ENCODE measurements at regions not wholly inside any gene's neighbourhood (a gene's known extent, or its start where the extent isn't known, plus 50 kb on each side); places are given as distances from the start of the nearest gene placed in this dataset.

GRCh38 chr9:14529054-14529453 lies 164.2 kb downstream of the ZDHHC21 start:
- no peaks in the 10 kb centered on the region for H3K9me3 ChIP-seq (ENCODE audit: insufficient read depth, low read depth, low read length)
- H3K9me3 Mint-ChIP-seq (ENCODE audit: unreplicated experiment) = no peaks in the 10 kb centered on the region
- H3K27me3 Mint-ChIP-seq (ENCODE audit: low read depth, unreplicated experiment) = no peaks in the 10 kb centered on the region
- DNase-seq (ENCODE audit: low read depth) (no peak), FAIRE-seq (no peak)
- no peaks in the 10 kb centered on the region for H4K20me1 ChIP-seq (ENCODE audit: insufficient read depth, low read length)
- TF ChIP-seq, protein P1, sequence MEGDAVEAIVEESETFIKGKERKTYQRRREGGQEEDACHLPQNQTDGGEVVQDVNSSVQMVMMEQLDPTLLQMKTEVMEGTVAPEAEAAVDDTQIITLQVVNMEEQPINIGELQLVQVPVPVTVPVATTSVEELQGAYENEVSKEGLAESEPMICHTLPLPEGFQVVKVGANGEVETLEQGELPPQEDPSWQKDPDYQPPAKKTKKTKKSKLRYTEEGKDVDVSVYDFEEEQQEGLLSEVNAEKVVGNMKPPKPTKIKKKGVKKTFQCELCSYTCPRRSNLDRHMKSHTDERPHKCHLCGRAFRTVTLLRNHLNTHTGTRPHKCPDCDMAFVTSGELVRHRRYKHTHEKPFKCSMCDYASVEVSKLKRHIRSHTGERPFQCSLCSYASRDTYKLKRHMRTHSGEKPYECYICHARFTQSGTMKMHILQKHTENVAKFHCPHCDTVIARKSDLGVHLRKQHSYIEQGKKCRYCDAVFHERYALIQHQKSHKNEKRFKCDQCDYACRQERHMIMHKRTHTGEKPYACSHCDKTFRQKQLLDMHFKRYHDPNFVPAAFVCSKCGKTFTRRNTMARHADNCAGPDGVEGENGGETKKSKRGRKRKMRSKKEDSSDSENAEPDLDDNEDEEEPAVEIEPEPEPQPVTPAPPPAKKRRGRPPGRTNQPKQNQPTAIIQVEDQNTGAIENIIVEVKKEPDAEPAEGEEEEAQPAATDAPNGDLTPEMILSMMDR (IDR thresholded peaks at IDR 0.05; ENCODE audit: insufficient read depth, low read depth, low read length) = no peak
- no peak for TF ChIP-seq EZH2 (IDR thresholded peaks at IDR 0.05; ENCODE audit: insufficient read depth, low read length)
- no peak overlapping the region for H3K27ac Mint-ChIP-seq (ENCODE audit: unreplicated experiment)
- H3K4me2 ChIP-seq (ENCODE audit: low read length) = no peak overlapping the region
- no peak overlapping the region for H3K4me3 Mint-ChIP-seq (ENCODE audit: unreplicated experiment)
- H3K4me1 ChIP-seq (ENCODE audit: insufficient read depth, low read length) = no peaks in the 10 kb centered on the region
- H3K27me3 ChIP-seq (ENCODE audit: insufficient read depth, low read length) = no peaks in the 10 kb centered on the region
- H3K4me3 ChIP-seq (ENCODE audit: insufficient read depth, low read depth, low read length) = no peak overlapping the region
- H3K9ac ChIP-seq (ENCODE audit: low read length) = no peak overlapping the region
- no peaks in the 10 kb centered on the region for H3K36me3 ChIP-seq (ENCODE audit: insufficient read depth, low read length)
- H3K4me1 Mint-ChIP-seq (ENCODE audit: low read depth, unreplicated experiment) = peaks cover 9% of the 10 kb centered on the region
- H3K27ac ChIP-seq (ENCODE audit: low read depth, low read length) = no peak overlapping the region
- H2AFZ ChIP-seq (ENCODE audit: low read depth, low read length) = no peak overlapping the region
- H3K36me3 Mint-ChIP-seq (ENCODE audit: low read depth, unreplicated experiment) = no peaks in the 10 kb centered on the region
- H3K79me2 ChIP-seq (ENCODE audit: insufficient read depth, low read length) = no peaks in the 10 kb centered on the region

DNA sequence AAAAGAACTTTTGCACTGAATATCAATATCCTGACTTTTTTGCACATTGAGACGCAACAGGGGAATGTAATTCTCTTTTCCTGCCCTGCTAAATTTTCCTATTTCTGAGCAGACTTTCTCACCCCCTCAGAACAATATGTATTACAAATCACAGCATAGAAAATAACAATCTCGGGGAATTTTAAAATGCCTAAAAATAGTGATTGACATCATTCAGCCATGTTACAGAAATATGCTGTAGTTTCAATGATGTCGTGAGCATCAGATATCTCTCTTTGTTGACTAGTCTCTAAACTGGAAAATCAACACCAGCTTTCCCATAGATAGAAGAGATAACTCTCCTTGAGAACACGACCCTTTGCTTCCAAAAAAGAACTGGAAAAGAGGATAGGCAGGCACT lies 166.7 kb downstream of the ZDHHC21 start:
- H3K9ac ChIP-seq (ENCODE audit: low read length) = no peak overlapping the region
- H3K27ac ChIP-seq (ENCODE audit: low read depth, low read length) = no peak overlapping the region
- no peak overlapping the region for H2AFZ ChIP-seq (ENCODE audit: low read depth, low read length)
- H3K27ac Mint-ChIP-seq (ENCODE audit: unreplicated experiment) = no peak overlapping the region
- TF ChIP-seq, protein P1 (IDR thresholded peaks at IDR 0.05; ENCODE audit: insufficient read depth, low read depth, low read length) = no peak
- TF ChIP-seq EZH2 (IDR thresholded peaks at IDR 0.05; ENCODE audit: insufficient read depth, low read length) = no peak
- H3K9me3 ChIP-seq (ENCODE audit: insufficient read depth, low read depth, low read length) = no peaks in the 10 kb centered on the region
- no peaks in the 10 kb centered on the region for H3K36me3 ChIP-seq (ENCODE audit: insufficient read depth, low read length)
- FAIRE-seq (no peak), DNase-seq (ENCODE audit: low read depth) (no peak)
- no peaks in the 10 kb centered on the region for H3K4me1 Mint-ChIP-seq (ENCODE audit: low read depth, unreplicated experiment)
- no peaks in the 10 kb centered on the region for H3K36me3 Mint-ChIP-seq (ENCODE audit: low read depth, unreplicated experiment)
- H4K20me1 ChIP-seq (ENCODE audit: insufficient read depth, low read length) = no peaks in the 10 kb centered on the region
- H3K4me3 Mint-ChIP-seq (ENCODE audit: unreplicated experiment) = no peak overlapping the region
- no peaks in the 10 kb centered on the region for H3K79me2 ChIP-seq (ENCODE audit: insufficient read depth, low read length)
- no peaks in the 10 kb centered on the region for H3K27me3 Mint-ChIP-seq (ENCODE audit: low read depth, unreplicated experiment)
- H3K4me1 ChIP-seq (ENCODE audit: insufficient read depth, low read length) = no peaks in the 10 kb centered on the region
- no peaks in the 10 kb centered on the region for H3K9me3 Mint-ChIP-seq (ENCODE audit: unreplicated experiment)
- H3K4me3 ChIP-seq (ENCODE audit: insufficient read depth, low read depth, low read length) = no peak overlapping the region
- H3K27me3 ChIP-seq (ENCODE audit: insufficient read depth, low read length) = no peaks in the 10 kb centered on the region
- H3K4me2 ChIP-seq (ENCODE audit: low read length) = no peak overlapping the region

DNA sequence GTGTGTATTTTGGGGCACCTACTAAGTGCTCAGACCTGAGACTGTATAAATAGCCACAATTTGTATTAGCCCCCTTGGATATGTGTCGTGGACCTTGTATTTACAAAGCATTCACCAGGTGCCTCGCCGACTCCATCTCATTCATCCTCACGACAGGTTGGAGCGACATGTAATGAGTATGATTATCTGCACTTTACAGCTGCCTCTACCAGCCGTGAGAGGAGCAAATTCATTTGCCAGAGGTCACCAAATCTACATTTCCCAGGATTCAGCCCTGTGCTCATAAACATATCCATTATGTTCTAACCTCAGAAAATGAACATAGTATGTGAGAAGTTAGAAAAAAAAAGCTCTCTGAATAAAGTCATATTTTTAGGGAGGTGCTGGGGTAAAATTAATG lies 167.4 kb downstream of the ZDHHC21 start:
- Histone ChIP-seq H3K9me3 (ENCODE audit: insufficient read depth, low read depth, low read length) (no peaks in the 10 kb centered on the region), H3K9ac (ENCODE audit: low read length) (no peak overlapping the region), H3K4me1 (ENCODE audit: insufficient read depth, low read length) (no peaks in the 10 kb centered on the region), H3K79me2 (ENCODE audit: insufficient read depth, low read length) (no peaks in the 10 kb centered on the region), H3K4me2 (ENCODE audit: low read length) (no peak overlapping the region), H2AFZ (ENCODE audit: low read depth, low read length) (no peak overlapping the region), H3K36me3 (ENCODE audit: insufficient read depth, low read length) (no peaks in the 10 kb centered on the region), H3K4me3 (ENCODE audit: insufficient read depth, low read depth, low read length) (no peak overlapping the region), H3K27me3 (ENCODE audit: insufficient read depth, low read length) (no peaks in the 10 kb centered on the region), H3K27ac (ENCODE audit: low read depth, low read length) (no peak overlapping the region), H4K20me1 (ENCODE audit: insufficient read depth, low read length) (no peaks in the 10 kb centered on the region)
- H3K36me3 Mint-ChIP-seq (ENCODE audit: low read depth, unreplicated experiment) = no peaks in the 10 kb centered on the region
- FAIRE-seq (no peak), DNase-seq (ENCODE audit: low read depth) (no peak)
- H3K27me3 Mint-ChIP-seq (ENCODE audit: low read depth, unreplicated experiment) = no peaks in the 10 kb centered on the region
- no peak overlapping the region for H3K4me3 Mint-ChIP-seq (ENCODE audit: unreplicated experiment)
- H3K4me1 Mint-ChIP-seq (ENCODE audit: low read depth, unreplicated experiment) = no peaks in the 10 kb centered on the region
- no peak for TF ChIP-seq EZH2 (IDR thresholded peaks at IDR 0.05; ENCODE audit: insufficient read depth, low read length)
- TF ChIP-seq, protein P1 (IDR thresholded peaks at IDR 0.05; ENCODE audit: insufficient read depth, low read depth, low read length) = no peak
- no peak overlapping the region for H3K27ac Mint-ChIP-seq (ENCODE audit: unreplicated experiment)
- no peaks in the 10 kb centered on the region for H3K9me3 Mint-ChIP-seq (ENCODE audit: unreplicated experiment)
